Thoracic aorta (tissue), 2 donors: ENCODE measurements at regions not wholly inside any gene's neighbourhood (a gene's known extent, or its start where the extent isn't known, plus 50 kb on each side); places are given as distances from the start of the nearest gene placed in this dataset.

Source experiments
- ATAC-seq: fragments of 150-250 bp; one replicate; pipeline ENCODE4 v1.8.0; 2017; ENCODE audit warnings: low read depth; ENCODE audit not compliant: insufficient number of reproducible peaks, low FRiP score
- DNase-seq: peaks from one replicate; pipeline ENCODE4 v3.0.0-alpha.2; 2020; ENCODE audit warnings: low spot score
- H3K27ac ChIP-seq, 2 donors: fragments of 200-600 bp; sonication (generic); 1 replicate in 1 of 2; 2 replicates in 1 of 2; pipeline ENCODE4 v1.5.1; 2016; ENCODE audit warnings: mild to moderate bottlenecking in 2 of 2, moderate library complexity in 2 of 2
- H3K27me3 ChIP-seq: fragments of 200-600 bp; sonication (generic); replicated peaks from 2 replicates; pipeline ENCODE4 v1.6.0; 2016; ENCODE audit warnings: mild to moderate bottlenecking; ENCODE audit not compliant: insufficient read depth
- H3K36me3 ChIP-seq: fragments of 200-600 bp; sonication (generic); one replicate; pipeline ENCODE4 v1.5.1; 2016
- H3K4me1 ChIP-seq, 2 donors: fragments of 200-600 bp; sonication (generic); 1 replicate in 1 of 2; 2 replicates in 1 of 2; pipeline versions ENCODE4 v1.5.1 to v1.6.0; 2016; ENCODE audit warnings: low read depth in 2 of 2, mild to moderate bottlenecking in 1 of 2; ENCODE audit not compliant: control insufficient read depth in 1 of 2
- H3K4me3 ChIP-seq: fragments of 200-600 bp; sonication (generic); 2 replicates; pipeline ENCODE4 v1.5.1; 2016; ENCODE audit warnings: mild to moderate bottlenecking
- H3K9me3 ChIP-seq: fragments of 200-600 bp; sonication (generic); 2 replicates; pipeline ENCODE4 v1.5.1; 2016
- TF ChIP-seq, protein P1 (sequence below): fragments of 200-600 bp; sonication (generic); IDR thresholded peaks from one replicate; pipeline ENCODE4 v1.5.1; 2019; ENCODE audit warnings: antibody characterized with exemption

DNA sequence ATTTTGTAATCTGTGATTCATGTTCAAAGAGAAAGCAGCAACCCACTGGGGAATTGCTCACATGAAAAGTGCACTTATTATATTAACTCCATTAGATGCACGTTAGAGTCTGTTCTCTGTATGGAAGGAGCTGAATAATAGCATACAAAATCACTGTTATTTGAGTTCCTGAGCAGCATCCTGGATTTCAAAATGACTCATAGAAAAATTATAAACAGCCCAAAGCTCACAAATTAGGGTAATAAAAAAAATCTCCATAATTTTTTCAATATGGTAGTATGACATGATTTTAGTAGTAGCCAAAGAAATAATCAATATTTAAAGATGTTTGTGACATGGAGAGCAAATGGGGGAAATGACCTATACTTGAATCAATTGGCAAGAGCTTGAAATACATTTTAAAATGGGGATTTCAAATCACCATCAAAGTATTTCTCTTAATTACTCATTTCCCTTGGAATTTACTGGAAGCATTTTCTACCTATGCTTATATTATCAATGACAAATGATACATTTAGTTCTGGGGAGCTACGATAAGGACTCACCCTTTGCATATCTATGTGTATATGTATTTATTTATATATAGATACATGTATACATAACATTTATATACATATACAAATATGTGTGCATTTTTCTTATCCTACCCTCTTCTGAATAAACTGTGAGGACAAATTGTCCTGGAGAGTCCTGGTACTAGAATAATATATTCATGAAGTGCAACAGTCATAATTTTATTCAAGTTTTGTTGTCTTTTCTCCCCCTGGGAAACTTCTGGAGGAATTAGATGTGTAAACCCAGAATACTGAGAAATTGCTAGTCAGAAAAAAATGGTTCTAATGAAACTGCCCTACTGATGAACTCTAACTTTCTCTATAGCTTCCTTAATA, 116.3 kb downstream of the RPL22L1 start:
- Histone ChIP-seq H3K36me3 (no peaks in the 10 kb centered on the region), H3K27ac (peak overlapping the region in 1 of 2 donors; percentile 40), H3K4me3 (no peak overlapping the region), H3K4me1 (peaks cover 38 to 56% of the 10 kb centered on the region in 2 donors), H3K9me3 (no peaks in the 10 kb centered on the region), H3K27me3 (no peaks in the 10 kb centered on the region)
- TF ChIP-seq, protein P1, sequence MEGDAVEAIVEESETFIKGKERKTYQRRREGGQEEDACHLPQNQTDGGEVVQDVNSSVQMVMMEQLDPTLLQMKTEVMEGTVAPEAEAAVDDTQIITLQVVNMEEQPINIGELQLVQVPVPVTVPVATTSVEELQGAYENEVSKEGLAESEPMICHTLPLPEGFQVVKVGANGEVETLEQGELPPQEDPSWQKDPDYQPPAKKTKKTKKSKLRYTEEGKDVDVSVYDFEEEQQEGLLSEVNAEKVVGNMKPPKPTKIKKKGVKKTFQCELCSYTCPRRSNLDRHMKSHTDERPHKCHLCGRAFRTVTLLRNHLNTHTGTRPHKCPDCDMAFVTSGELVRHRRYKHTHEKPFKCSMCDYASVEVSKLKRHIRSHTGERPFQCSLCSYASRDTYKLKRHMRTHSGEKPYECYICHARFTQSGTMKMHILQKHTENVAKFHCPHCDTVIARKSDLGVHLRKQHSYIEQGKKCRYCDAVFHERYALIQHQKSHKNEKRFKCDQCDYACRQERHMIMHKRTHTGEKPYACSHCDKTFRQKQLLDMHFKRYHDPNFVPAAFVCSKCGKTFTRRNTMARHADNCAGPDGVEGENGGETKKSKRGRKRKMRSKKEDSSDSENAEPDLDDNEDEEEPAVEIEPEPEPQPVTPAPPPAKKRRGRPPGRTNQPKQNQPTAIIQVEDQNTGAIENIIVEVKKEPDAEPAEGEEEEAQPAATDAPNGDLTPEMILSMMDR: no peak
- DNase-seq (no peak), ATAC-seq (no peak)

DNA sequence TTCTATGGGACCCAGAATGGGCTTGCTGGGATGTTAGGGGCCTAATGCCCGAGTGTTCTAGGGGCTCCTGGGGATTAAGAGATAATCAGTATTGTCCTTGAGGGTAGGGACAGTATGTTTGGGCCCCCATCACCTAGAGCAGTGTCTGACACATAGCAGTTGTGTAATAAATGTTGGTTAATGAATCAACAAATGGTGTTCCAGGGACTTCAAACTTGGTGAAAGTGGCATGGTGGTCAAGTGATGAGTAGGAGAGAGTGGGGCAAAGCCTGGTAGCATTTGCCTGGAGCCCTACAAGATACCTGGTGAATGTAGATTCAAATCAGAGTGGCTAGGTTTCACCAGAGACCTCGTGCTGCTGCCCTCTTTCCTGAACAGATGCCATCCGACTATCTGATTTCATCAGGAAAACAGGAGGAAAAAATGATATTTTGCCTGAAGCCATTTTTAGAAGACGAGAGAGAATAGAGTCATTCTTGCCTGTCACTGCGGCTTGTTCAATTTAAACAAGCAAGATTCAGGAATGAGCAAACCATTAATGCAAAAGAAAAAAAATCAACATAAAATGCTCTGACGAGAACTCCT, 117.3 kb downstream of the RPL22L1 start:
- DNase-seq: no peak
- TF ChIP-seq, protein P1: no peak
- peak overlapping the region; percentile 29 to 72 for H3K27ac ChIP-seq
- H3K27me3 ChIP-seq: no peaks in the 10 kb centered on the region
- no peaks in the 10 kb centered on the region for H3K36me3 ChIP-seq
- no peaks in the 10 kb centered on the region for H3K9me3 ChIP-seq
- no peak for ATAC-seq
- no peak overlapping the region for H3K4me3 ChIP-seq
- peaks cover 38 to 56% of the 10 kb centered on the region in 2 donors for H3K4me1 ChIP-seq

DNA sequence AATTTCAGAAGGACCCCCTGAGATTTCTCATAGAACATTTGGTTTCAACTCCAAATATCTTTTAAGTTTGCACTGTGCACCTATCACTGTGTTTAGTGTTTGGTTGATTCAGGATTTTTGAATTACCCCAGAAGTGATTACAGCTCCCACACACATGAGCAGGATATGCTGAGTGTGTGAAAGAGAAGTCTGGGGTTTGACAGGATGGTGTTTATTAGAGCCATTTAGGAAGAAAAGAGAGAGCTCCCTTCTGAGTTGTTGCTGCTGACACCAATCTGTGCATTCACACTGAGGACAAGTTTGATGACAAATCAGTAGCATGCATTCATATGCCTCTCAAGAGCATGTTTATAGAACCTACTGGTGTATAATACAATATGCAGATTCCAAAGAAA, 118.1 kb downstream of the RPL22L1 start:
- DNase-seq: no peak
- TF ChIP-seq, protein P1: no peak
- Histone ChIP-seq H3K36me3 (no peaks in the 10 kb centered on the region), H3K27ac (peak overlapping the region; percentile 29 to 72), H3K9me3 (no peaks in the 10 kb centered on the region), H3K4me1 (peaks cover 38 to 56% of the 10 kb centered on the region in 2 donors), H3K4me3 (no peak overlapping the region), H3K27me3 (no peaks in the 10 kb centered on the region)
- ATAC-seq: no peak

DNA sequence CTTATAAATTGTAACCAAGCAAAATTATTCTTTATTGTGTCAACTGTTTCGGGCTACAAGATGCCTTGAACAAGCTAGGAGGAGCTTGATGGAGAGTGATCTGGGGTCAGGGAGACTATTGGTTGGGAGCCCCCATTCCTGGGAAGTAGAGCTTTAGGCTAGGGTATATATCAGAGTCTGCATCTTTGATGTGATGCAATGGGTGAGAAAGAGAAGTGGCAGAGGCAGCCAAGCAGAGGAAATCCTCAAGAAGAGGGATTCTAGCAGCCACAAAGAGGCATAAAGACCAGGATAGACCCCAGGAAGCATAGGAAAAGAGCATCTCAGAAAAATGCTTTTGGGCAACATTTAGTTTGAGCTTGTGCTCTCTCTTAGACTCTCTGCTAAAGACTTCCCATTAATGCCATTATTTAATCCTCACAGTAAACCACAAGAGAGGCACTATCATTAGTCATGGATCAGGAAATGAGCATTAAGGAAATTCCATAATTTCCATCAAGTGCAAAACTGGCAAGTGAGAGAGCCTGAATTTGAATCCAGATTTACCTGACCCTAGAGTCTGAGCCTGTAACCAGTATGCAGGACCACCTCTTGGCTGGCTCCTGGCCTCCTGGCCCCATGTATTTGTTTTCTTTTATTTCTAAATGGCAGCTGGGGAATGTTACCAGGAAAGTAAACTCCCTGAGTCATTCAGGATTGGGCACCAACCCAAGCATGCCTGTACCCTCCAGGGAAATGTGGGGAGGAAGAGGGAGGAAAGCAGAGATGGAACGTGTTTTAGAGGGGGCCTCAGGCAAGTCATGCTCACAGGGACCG, 118.7 kb downstream of the RPL22L1 start:
- Histone ChIP-seq H3K27me3 (no peaks in the 10 kb centered on the region), H3K9me3 (no peaks in the 10 kb centered on the region), H3K36me3 (no peaks in the 10 kb centered on the region), H3K4me1 (peaks cover 38 to 56% of the 10 kb centered on the region in 2 donors), H3K27ac (peak overlapping the region; percentile 29 to 72), H3K4me3 (no peak overlapping the region)
- ATAC-seq (peak; percentile 37), DNase-seq (peak; percentile 47)
- TF ChIP-seq, protein P1: no peak

DNA sequence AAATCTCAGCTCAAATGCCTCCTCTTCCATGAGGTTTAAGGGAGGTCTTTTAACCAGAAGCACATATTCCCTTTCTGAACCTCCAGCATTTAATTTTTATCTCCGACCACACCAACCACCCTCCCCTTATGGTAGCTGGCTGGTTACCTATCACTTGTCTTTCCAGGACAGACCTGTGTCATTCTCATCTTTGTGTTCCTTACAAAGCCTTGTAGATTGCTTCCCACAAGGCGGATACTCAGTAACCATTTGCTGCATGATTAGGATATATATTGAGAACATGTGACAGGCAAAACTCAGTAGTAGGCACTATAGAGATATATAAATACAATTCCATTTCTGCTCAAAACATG, 119.5 kb downstream of the RPL22L1 start:
- Histone ChIP-seq H3K9me3 (no peaks in the 10 kb centered on the region), H3K4me3 (no peak overlapping the region), H3K27ac (peak overlapping the region; percentile 26 to 72), H3K36me3 (no peaks in the 10 kb centered on the region), H3K4me1 (peaks cover 38 to 56% of the 10 kb centered on the region in 2 donors), H3K27me3 (no peaks in the 10 kb centered on the region)
- DNase-seq (no peak), ATAC-seq (no peak)
- TF ChIP-seq, protein P1: no peak
